AG04450 (cell line): ENCODE measurements at regions not wholly inside any gene's neighbourhood (a gene's known extent, or its start where the extent isn't known, plus 50 kb on each side); places are given as distances from the start of the nearest gene placed in this dataset.

Experiments used
- CTCF ChIA-PET: fragments of 300-600, 350-600 bp; formaldehyde crosslinking; extraction: SDS; loops from one replicate; lab custom pipeline; 2022; ENCODE audit warnings: antibody characterized with exemption, inconsistent platforms; lab: Charles Lee
- POLR2A ChIA-PET: fragments of 350-600 bp; formaldehyde crosslinking; extraction: SDS; loops from one replicate; lab custom pipeline; 2021; ENCODE audit warnings: antibody characterized with exemption, inconsistent platforms; lab: Yijun Ruan, JAX
- DNase-seq: peaks from one replicate; pipeline ENCODE4 v3.0.0-alpha.2; 2011; ENCODE audit warnings: low read depth, low spot score
- H3K27ac ChIP-seq: one replicate; pipeline ENCODE4 v1.5.1; 2012; ENCODE audit warnings: low read depth, low read length, control low read depth
- H3K27me3 ChIP-seq: one replicate; pipeline ENCODE4 v1.6.0; 2012; ENCODE audit warnings: low read length; ENCODE audit not compliant: control insufficient read depth, insufficient read depth
- H3K4me3 ChIP-seq: 2 replicates; pipeline ENCODE4 v1.5.1; 2011; ENCODE audit warnings: mild to moderate bottlenecking, low read depth, low read length, control low read depth
- H3K9me3 ChIP-seq: 2 replicates; pipeline ENCODE4 v1.5.1; 2012; ENCODE audit warnings: low read length; ENCODE audit not compliant: control insufficient read depth, insufficient read depth
- CTCF ChIP-seq: IDR thresholded peaks from 2 replicates; pipeline ENCODE4 v1.5.1; 2011; ENCODE audit warnings: low read depth, low read length, control low read depth, inconsistent platforms

- ChIA-PET CTCF (interaction anchor here (0.6 kb wide), 1 partner anchor 229 kb away, joined by 3 read pairs; no protein-coding TSS in a partner anchor), POLR2A (no interaction called here)
- Histone ChIP-seq H3K9me3 (no peaks in the 10 kb centered on the region; the same call in 1 of the 2 replicates), H3K27me3 (peaks cover 2% of the 10 kb centered on the region), H3K27ac (no peak overlapping the region), H3K4me3 (no peak overlapping the region)
- no peak for TF ChIP-seq CTCF
- no peak for DNase-seq
These were observed 71.1 kb upstream of the DLG1 start for GRCh38 chr3:197369545-197369944.

- H3K4me3 ChIP-seq: no peak overlapping the region
- H3K9me3 ChIP-seq: no peaks in the 10 kb centered on the region; the same call in 1 of the 2 replicates
- no peak for TF ChIP-seq CTCF
- ChIA-PET CTCF (no interaction called here), POLR2A (interaction anchor here (0.5 kb wide), 1 partner anchor 12 kb away, joined by 3 read pairs; no protein-coding TSS in a partner anchor)
- DNase-seq: no peak
- H3K27me3 ChIP-seq: peaks cover 2% of the 10 kb centered on the region
- no peak overlapping the region for H3K27ac ChIP-seq
These were observed 70.4 kb upstream of the DLG1 start for GRCh38 chr3:197368821-197369220.

- peaks cover 2% of the 10 kb centered on the region for H3K27me3 ChIP-seq
- no peak overlapping the region for H3K27ac ChIP-seq
- no peak for TF ChIP-seq CTCF
- DNase-seq: no peak
- CTCF ChIA-PET: interaction anchor here (1.7 kb wide), 1 partner anchor 111 kb away, joined by 6 read pairs; no protein-coding TSS in a partner anchor
- H3K9me3 ChIP-seq: no peaks in the 10 kb centered on the region; the same call in 1 of the 2 replicates
- POLR2A ChIA-PET: interaction anchor here (0.5 to 0.6 kb wide), 2 partner anchors 12 to 13 kb away, joined by 3 to 5 read pairs; no protein-coding TSS in a partner anchor
- H3K4me3 ChIP-seq: no peak overlapping the region
These were observed 69.9 kb upstream of the DLG1 start for GRCh38 chr3:197368330-197368729.

GRCh38 chr3:197367081-197367780 lies 68.8 kb upstream of the DLG1 start:
- peak; percentile 53 for DNase-seq
- TF ChIP-seq CTCF: no peak
- ChIA-PET CTCF (interaction anchor here (1.4 to 1.7 kb wide), 2 partner anchors 110 to 142 kb away, joined by 3 to 6 read pairs; no protein-coding TSS in a partner anchor), POLR2A (interaction anchor here (0.7 to 4.3 kb wide), 4 partner anchors 11 to 773 kb away, joined by 3 to 14 read pairs (median 8); no protein-coding TSS in a partner anchor)
- Histone ChIP-seq H3K9me3 (no peaks in the 10 kb centered on the region; the same call in 1 of the 2 replicates), H3K4me3 (no peak overlapping the region), H3K27ac (peak overlapping the region; percentile 52), H3K27me3 (peaks cover 2% of the 10 kb centered on the region)
